ENCODE measurements at regions not wholly inside any gene's neighbourhood (a gene's known extent, or its start where the extent isn't known, plus 50 kb on each side); places are given as distances from the start of the nearest gene placed in this dataset.

DNA sequence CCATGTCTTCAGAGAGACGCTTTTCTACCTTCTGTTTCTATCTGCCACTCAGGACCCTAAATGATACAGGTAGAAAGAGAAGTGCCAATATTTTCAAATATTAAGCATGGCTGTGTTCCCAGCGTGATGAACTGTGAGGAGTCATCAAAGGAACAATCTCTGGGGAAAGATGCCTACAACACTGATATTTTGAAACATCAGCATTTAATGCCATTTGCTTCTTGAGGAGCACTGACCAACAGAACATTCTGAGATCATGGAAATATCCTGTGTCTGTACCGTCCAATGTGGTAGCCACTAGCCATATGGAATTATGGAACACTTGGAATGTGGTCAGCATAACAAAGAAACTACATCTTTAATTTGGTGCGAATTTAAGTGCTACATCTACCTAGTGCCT is 117.9 kb upstream of the COL6A5 start:
- TF ChIP-seq SP1 (IDR thresholded peaks at IDR 0.05) (no peak), CTBP1 (IDR thresholded peaks at IDR 0.05; ENCODE audit: borderline replicate concordance) (no peak), BHLHE40 (IDR thresholded peaks at IDR 0.05; ENCODE audit: borderline replicate concordance) (no peak), FOXM1 (IDR thresholded peaks at IDR 0.05; ENCODE audit: borderline replicate concordance) (no peak), ARNT (IDR thresholded peaks at IDR 0.05) (no peak), PKNOX1 (IDR thresholded peaks at IDR 0.05) (no peak), TARDBP (IDR thresholded peaks at IDR 0.05) (no peak), ZNF384 (IDR thresholded peaks at IDR 0.05) (no peak), NFRKB (IDR thresholded peaks at IDR 0.05) (no peak)
